ENCODE measurements at regions not wholly inside any gene's neighbourhood (a gene's known extent, or its start where the extent isn't known, plus 50 kb on each side); places are given as distances from the start of the nearest gene placed in this dataset.
"Not testable (repeated sequence)": the region's sequence is repeated elsewhere in the genome, so short reads cannot be mapped to it uniquely, and the experiment has no call there.

- peaks cover 5% of the 10 kb centered on the region for H3K9me3 Mint-ChIP-seq
- no peaks in the 10 kb centered on the region for H3K4me1 Mint-ChIP-seq (ENCODE audit: low read depth)
- no peak for DNase-seq (ENCODE audit: low spot score)
- no peaks in the 10 kb centered on the region for H3K36me3 Mint-ChIP-seq (ENCODE audit: low read depth)
- H3K27ac Mint-ChIP-seq, result no peak overlapping the region
- H3K4me3 Mint-ChIP-seq, result no peak overlapping the region
- H3K27me3 Mint-ChIP-seq (ENCODE audit: low read depth), result peaks cover 11% of the 10 kb centered on the region
Observed at GRCh38 chr1:244283772-244284171, 167.9 kb downstream of the ADSS2 start.

DNA sequence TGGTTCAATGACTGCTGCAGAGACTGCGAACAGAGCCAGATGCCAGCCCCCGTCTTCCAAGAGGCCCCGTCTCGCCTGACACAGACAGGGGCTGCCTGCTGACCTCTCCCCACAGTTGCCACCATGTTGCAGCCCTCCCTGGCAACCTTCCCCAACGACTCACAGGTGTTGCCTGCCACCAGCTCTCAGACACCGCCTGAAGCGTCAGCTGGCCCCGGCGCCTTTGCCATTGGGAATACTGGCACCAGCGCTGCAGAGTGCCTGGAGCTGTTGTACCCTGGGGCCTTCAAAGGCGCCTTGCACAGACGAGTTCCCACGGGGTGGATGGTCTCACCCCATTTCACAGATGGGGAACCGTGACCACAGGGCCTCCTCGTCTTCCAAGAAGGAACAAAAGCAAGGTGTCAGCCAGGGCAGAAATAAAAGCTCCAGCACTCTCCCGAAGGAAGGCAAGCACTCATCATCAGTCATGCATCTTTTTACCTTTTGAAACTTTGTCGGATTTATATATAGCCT, 167.0 kb downstream of the ADSS2 start:
- no peaks in the 10 kb centered on the region for H3K36me3 Mint-ChIP-seq (ENCODE audit: low read depth)
- no peak overlapping the region for H3K4me3 Mint-ChIP-seq
- no peak for DNase-seq (ENCODE audit: low spot score)
- peaks cover 7% of the 10 kb centered on the region for H3K9me3 Mint-ChIP-seq
- no peak overlapping the region for H3K27ac Mint-ChIP-seq
- H3K27me3 Mint-ChIP-seq (ENCODE audit: low read depth), result peaks cover 13% of the 10 kb centered on the region
- H3K4me1 Mint-ChIP-seq (ENCODE audit: low read depth), result no peaks in the 10 kb centered on the region

GRCh38 chr1:244286341-244286740, 165.4 kb downstream of the ADSS2 start:
- peaks cover 15% of the 10 kb centered on the region for H3K27me3 Mint-ChIP-seq (ENCODE audit: low read depth)

GRCh38 chr1:244287726-244288125, 164.0 kb downstream of the ADSS2 start:
- no peak for DNase-seq (ENCODE audit: low spot score)
- no peaks in the 10 kb centered on the region for H3K36me3 Mint-ChIP-seq (ENCODE audit: low read depth)
- no peak overlapping the region for H3K4me3 Mint-ChIP-seq
- peaks cover 10% of the 10 kb centered on the region for H3K4me1 Mint-ChIP-seq (ENCODE audit: low read depth)
- no peak overlapping the region for H3K27ac Mint-ChIP-seq
- H3K27me3 Mint-ChIP-seq (ENCODE audit: low read depth), result peaks cover 15% of the 10 kb centered on the region
- H3K9me3 Mint-ChIP-seq, result peaks cover 7% of the 10 kb centered on the region

More at GRCh38 chr1:244286341-244286740, 165.4 kb downstream of the ADSS2 start:
- H3K9me3 Mint-ChIP-seq, result peaks cover 7% of the 10 kb centered on the region
- no peak overlapping the region for H3K27ac Mint-ChIP-seq
- H3K4me1 Mint-ChIP-seq (ENCODE audit: low read depth), result peaks cover 6% of the 10 kb centered on the region
- H3K4me3 Mint-ChIP-seq, result no peak overlapping the region
- DNase-seq (ENCODE audit: low spot score), result no peak
- no peaks in the 10 kb centered on the region for H3K36me3 Mint-ChIP-seq (ENCODE audit: low read depth)

GRCh38 chr1:244288663-244289062, 163.0 kb downstream of the ADSS2 start:
- Mint-ChIP-seq H3K4me1 (ENCODE audit: low read depth) (peaks cover 10% of the 10 kb centered on the region), H3K4me3 (no peak overlapping the region), H3K27ac (no peak overlapping the region), H3K9me3 (peaks cover 7% of the 10 kb centered on the region), H3K27me3 (ENCODE audit: low read depth) (peaks cover 15% of the 10 kb centered on the region), H3K36me3 (ENCODE audit: low read depth) (no peaks in the 10 kb centered on the region)
- DNase-seq (ENCODE audit: low spot score), result no peak

- H3K27me3 Mint-ChIP-seq (ENCODE audit: low read depth), result peaks cover 15% of the 10 kb centered on the region
- H3K4me3 Mint-ChIP-seq, result no peak overlapping the region
- H3K36me3 Mint-ChIP-seq (ENCODE audit: low read depth), result no peaks in the 10 kb centered on the region
- peaks cover 7% of the 10 kb centered on the region for H3K9me3 Mint-ChIP-seq
- H3K27ac Mint-ChIP-seq, result no peak overlapping the region
- peaks cover 10% of the 10 kb centered on the region for H3K4me1 Mint-ChIP-seq (ENCODE audit: low read depth)
- DNase-seq (ENCODE audit: low spot score), result no peak
Observed at GRCh38 chr1:244289991-244290785, 161.5 kb downstream of the ADSS2 start.

GRCh38 chr1:244291236-244292201, 160.2 kb downstream of the ADSS2 start:
- DNase-seq (ENCODE audit: low spot score), result no peak
- H3K27ac Mint-ChIP-seq, result no peak overlapping the region
- peaks cover 14% of the 10 kb centered on the region for H3K27me3 Mint-ChIP-seq (ENCODE audit: low read depth)
- H3K4me1 Mint-ChIP-seq (ENCODE audit: low read depth), result peaks cover 10% of the 10 kb centered on the region
- H3K4me3 Mint-ChIP-seq, result no peak overlapping the region
- peaks cover 7% of the 10 kb centered on the region for H3K9me3 Mint-ChIP-seq
- H3K36me3 Mint-ChIP-seq (ENCODE audit: low read depth), result no peaks in the 10 kb centered on the region

DNA sequence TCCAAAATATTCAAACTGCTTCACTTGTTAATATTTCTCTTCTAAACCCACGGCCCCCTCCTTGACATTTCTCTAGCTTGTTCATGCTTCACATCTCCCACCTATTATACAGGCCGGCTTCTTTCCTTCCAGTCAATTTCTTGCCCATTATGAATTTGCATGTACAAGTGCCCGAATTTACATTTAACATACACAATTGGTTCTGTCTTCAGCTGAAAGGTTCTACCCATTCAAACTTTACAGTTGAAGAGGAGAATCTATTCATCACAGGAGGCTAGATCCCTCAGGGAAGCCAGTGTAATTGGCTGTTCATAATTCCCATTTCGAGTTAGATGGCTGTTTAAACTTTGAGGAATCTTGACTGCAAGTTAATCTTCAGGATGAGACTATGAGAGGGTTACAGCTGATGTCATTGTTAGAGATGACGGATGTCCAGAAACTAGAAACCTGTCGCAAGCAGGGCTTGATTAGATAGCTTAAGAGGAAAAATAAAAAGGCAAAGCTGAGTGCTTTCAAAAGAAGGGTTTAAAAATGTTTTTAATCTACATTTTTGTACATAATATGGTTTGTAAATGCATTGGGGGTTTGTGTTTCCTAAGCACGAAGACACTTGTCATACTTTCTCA, 157.0 kb downstream of the ADSS2 start:
- Mint-ChIP-seq H3K4me3 (no peak overlapping the region), H3K27me3 (ENCODE audit: low read depth) (peaks cover 2% of the 10 kb centered on the region), H3K4me1 (ENCODE audit: low read depth) (peaks cover 18% of the 10 kb centered on the region), H3K27ac (no peak overlapping the region), H3K36me3 (ENCODE audit: low read depth) (no peaks in the 10 kb centered on the region), H3K9me3 (no peaks in the 10 kb centered on the region)
- no peak for DNase-seq (ENCODE audit: low spot score)

- Mint-ChIP-seq H3K4me3 (no peak overlapping the region), H3K27me3 (ENCODE audit: low read depth) (no peaks in the 10 kb centered on the region), H3K4me1 (ENCODE audit: low read depth) (peaks cover 16% of the 10 kb centered on the region), H3K9me3 (no peaks in the 10 kb centered on the region), H3K27ac (no peak overlapping the region), H3K36me3 (ENCODE audit: low read depth) (no peaks in the 10 kb centered on the region)
- DNase-seq (ENCODE audit: low spot score), result no peak
Observed at GRCh38 chr1:244296003-244296402, 155.7 kb downstream of the ADSS2 start.

- Mint-ChIP-seq H3K4me3 (no peak overlapping the region), H3K27ac (no peak overlapping the region), H3K4me1 (ENCODE audit: low read depth) (peaks cover 13% of the 10 kb centered on the region), H3K9me3 (no peaks in the 10 kb centered on the region), H3K27me3 (ENCODE audit: low read depth) (no peaks in the 10 kb centered on the region), H3K36me3 (ENCODE audit: low read depth) (no peaks in the 10 kb centered on the region)
- DNase-seq (ENCODE audit: low spot score), result no peak
Observed at GRCh38 chr1:244296447-244296846, 155.3 kb downstream of the ADSS2 start.

DNA sequence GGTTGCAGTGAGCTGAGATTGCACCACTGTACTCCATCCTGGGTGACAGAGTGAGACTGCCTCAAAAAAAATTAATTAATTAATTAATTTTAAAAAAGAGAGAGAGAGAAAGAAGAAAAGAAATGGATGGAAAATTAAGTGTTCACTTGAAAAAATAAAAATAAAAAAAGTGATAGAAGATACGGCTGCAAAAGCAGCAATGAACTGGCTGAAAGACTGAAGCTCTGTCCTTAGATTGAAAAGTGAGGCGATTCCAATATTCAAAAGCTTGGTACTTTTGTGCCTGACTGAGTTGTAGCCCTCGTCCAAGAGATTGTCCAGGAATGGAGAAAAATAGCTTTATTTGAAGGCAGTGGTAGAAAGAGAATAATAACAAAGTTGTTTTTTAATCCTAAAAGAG, 154.6 kb downstream of the ADSS2 start:
- no peak overlapping the region for H3K27ac Mint-ChIP-seq
- H3K27me3 Mint-ChIP-seq (ENCODE audit: low read depth), result no peaks in the 10 kb centered on the region
- no peak for DNase-seq (ENCODE audit: low spot score)
- H3K9me3 Mint-ChIP-seq, result no peaks in the 10 kb centered on the region
- H3K4me3 Mint-ChIP-seq, result no peak overlapping the region
- H3K4me1 Mint-ChIP-seq (ENCODE audit: low read depth), result peaks cover 10% of the 10 kb centered on the region
- no peaks in the 10 kb centered on the region for H3K36me3 Mint-ChIP-seq (ENCODE audit: low read depth)

DNA sequence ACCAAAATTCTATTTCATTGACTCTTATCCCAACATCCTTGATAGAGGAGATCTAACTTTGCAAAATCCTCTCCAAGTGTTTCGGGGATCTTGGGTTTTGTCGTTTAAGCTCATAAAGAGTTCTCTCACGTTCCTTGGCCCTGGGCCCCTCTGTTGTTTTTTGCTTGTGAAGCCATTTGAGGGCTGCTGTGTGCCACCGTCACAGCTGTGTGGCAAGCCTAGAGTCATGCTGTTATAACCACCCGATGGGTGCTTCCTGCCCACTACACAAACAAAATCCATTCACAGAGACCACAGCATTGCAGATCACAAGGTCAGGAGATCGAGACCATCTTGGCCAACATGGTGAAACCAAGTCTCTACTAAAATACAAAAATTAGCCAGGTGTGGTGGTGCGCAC, 154.1 kb downstream of the ADSS2 start:
- no peak overlapping the region for H3K27ac Mint-ChIP-seq
- peaks cover 10% of the 10 kb centered on the region for H3K4me1 Mint-ChIP-seq (ENCODE audit: low read depth)
- H3K36me3 Mint-ChIP-seq (ENCODE audit: low read depth), result no peaks in the 10 kb centered on the region
- DNase-seq (ENCODE audit: low spot score), result no peak
- no peaks in the 10 kb centered on the region for H3K9me3 Mint-ChIP-seq
- no peak overlapping the region for H3K4me3 Mint-ChIP-seq
- H3K27me3 Mint-ChIP-seq (ENCODE audit: low read depth), result no peaks in the 10 kb centered on the region

GRCh38 chr1:244300029-244300375, 151.7 kb downstream of the ADSS2 start:
- DNase-seq (ENCODE audit: low spot score); H3K36me3 Mint-ChIP-seq (ENCODE audit: low read depth); H3K27me3 Mint-ChIP-seq (ENCODE audit: low read depth); H3K9me3 Mint-ChIP-seq: not testable (repeated sequence)
- peaks cover 12% of the 10 kb centered on the region for H3K4me1 Mint-ChIP-seq (ENCODE audit: low read depth)
- H3K4me3 Mint-ChIP-seq, result peak overlapping the region; percentile 77
- peak overlapping the region; percentile 87 for H3K27ac Mint-ChIP-seq
